Suprapubic skin (tissue), 4 donors: ENCODE measurements at regions not wholly inside any gene's neighbourhood (a gene's known extent, or its start where the extent isn't known, plus 50 kb on each side); places are given as distances from the start of the nearest gene placed in this dataset.

Source experiments
- DNase-seq, 2 donors: peaks; one replicate each; pipeline ENCODE4 v3.0.0-alpha.2; 2019; ENCODE audit warnings: low spot score in 2 of 2
- H3K27ac ChIP-seq: fragments of 200-600 bp; sonication (generic); one replicate; pipeline ENCODE4 v1.5.1; 2019
- H3K27me3 ChIP-seq: fragments of 200-600 bp; sonication (generic); one replicate; pipeline ENCODE4 v1.5.1; 2019
- H3K36me3 ChIP-seq: fragments of 200-600 bp; sonication (generic); one replicate; pipeline ENCODE4 v1.5.1; 2019
- H3K4me1 ChIP-seq: fragments of 200-600 bp; sonication (generic); one replicate; pipeline ENCODE4 v1.5.1; 2019
- H3K4me3 ChIP-seq: fragments of 200-600 bp; sonication (generic); one replicate; pipeline ENCODE4 v1.5.1; 2019; ENCODE audit warnings: mild to moderate bottlenecking
- H3K9me3 ChIP-seq: fragments of 200-600 bp; sonication (generic); one replicate; pipeline ENCODE4 v1.5.1; 2019
- CTCF ChIP-seq, 2 donors: fragments of 200-600 bp in 1 of 2; fragments of 450-650 bp in 1 of 2; sonication (generic) in 1 of 2; IDR thresholded peaks; one replicate each; pipeline ENCODE4 v1.5.1; 2016 to 2019; ENCODE audit warnings: antibody characterized with exemption in 2 of 2, mild to moderate bottlenecking in 1 of 2, moderate library complexity in 1 of 2
- EP300 ChIP-seq: sonication (generic); formaldehyde crosslinking; IDR thresholded peaks from one replicate; pipeline ENCODE4 v1.6.1; 2017; ENCODE audit warnings: antibody characterized with exemption
- POLR2A ChIP-seq, 2 donors: fragments of 450-650 bp; IDR thresholded peaks; one replicate each; pipeline ENCODE4 v1.6.1; 2017; ENCODE audit warnings: antibody characterized with exemption in 2 of 2, mild to moderate bottlenecking in 2 of 2, moderate library complexity in 2 of 2
- POLR2AphosphoS5 ChIP-seq, 3 donors: sonication (generic); formaldehyde crosslinking; IDR thresholded peaks; one replicate each; pipeline ENCODE4 v1.6.1; 2017; ENCODE audit warnings: antibody characterized with exemption in 3 of 3
- WGBS: methylation state at CpG from one replicate; pipeline ENCODE4 v1.1.5; 2018; 5-methylcytosine and 5-hydroxymethylcytosine counted together

- H3K4me1 ChIP-seq: peaks cover 17% of the 10 kb centered on the region
- WGBS: 47% methylated on average over 2 of the region's 2 CpGs
- no peak for DNase-seq
- no peaks in the 10 kb centered on the region for H3K9me3 ChIP-seq
- no peak overlapping the region for H3K27ac ChIP-seq
- peaks cover 51% of the 10 kb centered on the region for H3K27me3 ChIP-seq
- H3K4me3 ChIP-seq: no peak overlapping the region
- H3K36me3 ChIP-seq: no peaks in the 10 kb centered on the region
- no peak for TF ChIP-seq POLR2AphosphoS5 (IDR thresholded peaks at IDR 0.05)
- no peak for TF ChIP-seq CTCF (IDR thresholded peaks at IDR 0.05)
- no peak for TF ChIP-seq POLR2A (IDR thresholded peaks at IDR 0.05)
- TF ChIP-seq EP300: no peak
Measured at GRCh38 chr15:47182818-47183217, 534.5 kb upstream of the SEMA6D start.

DNA sequence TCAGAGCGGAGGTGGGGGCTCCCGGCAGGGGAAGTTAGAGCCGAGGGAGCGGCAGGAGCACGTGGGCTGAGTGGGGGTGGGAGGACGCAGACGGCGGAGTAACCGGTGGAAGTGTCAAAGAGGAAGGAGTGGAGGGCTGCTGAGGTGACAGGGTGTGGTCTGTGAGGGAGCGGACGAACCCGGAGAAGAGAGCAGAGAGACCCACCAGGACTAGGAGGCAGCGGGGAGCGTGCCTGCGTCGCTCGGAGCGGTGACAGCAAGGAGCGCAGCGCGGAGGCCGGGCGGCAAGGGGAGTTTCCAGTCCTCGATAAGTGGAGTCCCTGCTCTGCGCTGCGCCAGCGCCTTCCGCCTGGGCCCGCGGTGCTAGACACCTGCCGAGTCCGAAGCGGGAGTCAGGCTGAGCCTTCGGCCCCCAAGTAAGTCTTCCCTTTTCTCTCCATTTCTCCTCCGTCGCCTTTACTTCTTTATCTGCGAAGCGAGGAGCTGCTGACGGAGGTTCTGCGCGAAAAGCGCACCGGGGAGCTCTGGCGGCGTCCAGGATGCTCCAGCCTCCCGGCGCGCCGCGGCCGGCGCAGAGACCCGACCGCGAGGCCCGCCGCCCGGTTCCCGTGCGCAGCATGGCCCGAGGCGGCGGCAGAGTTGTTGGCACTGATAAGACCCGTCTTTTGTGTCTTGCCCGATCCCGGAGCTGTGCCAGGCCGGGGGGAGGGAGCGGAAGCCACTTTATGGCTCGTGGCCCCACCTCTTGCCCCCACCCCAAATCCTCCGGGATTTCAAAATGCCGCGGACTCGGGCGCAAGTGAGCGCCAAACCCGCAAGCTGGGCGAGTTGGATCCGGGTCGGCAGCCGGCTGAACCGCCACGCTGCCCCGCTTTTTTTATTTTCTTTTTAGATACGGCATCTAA, 533.0 kb upstream of the SEMA6D start:
- whole genome bisulfite sequencing: 1% methylated on average over 56 of the region's 84 CpGs
- Histone ChIP-seq H3K9me3 (no peaks in the 10 kb centered on the region), H3K4me1 (peaks cover 17% of the 10 kb centered on the region), H3K27ac (no peak overlapping the region), H3K36me3 (no peaks in the 10 kb centered on the region), H3K27me3 (peaks cover 48% of the 10 kb centered on the region), H3K4me3 (peak overlapping the region; percentile 58)
- no peak for TF ChIP-seq POLR2AphosphoS5 (IDR thresholded peaks at IDR 0.05)
- TF ChIP-seq POLR2A (IDR thresholded peaks at IDR 0.05): no peak
- TF ChIP-seq EP300: no peak
- no peak for TF ChIP-seq CTCF (IDR thresholded peaks at IDR 0.05)
- DNase-seq: no peak

- peaks cover 17% of the 10 kb centered on the region for H3K4me1 ChIP-seq
- H3K27ac ChIP-seq: no peak overlapping the region
- TF ChIP-seq EP300: no peak
- TF ChIP-seq CTCF (IDR thresholded peaks at IDR 0.05): no peak
- no peak for TF ChIP-seq POLR2A (IDR thresholded peaks at IDR 0.05)
- no peak for TF ChIP-seq POLR2AphosphoS5 (IDR thresholded peaks at IDR 0.05)
- 13% methylated on average over 22 of the region's 36 CpGs for WGBS
- H3K27me3 ChIP-seq: peaks cover 48% of the 10 kb centered on the region
- no peaks in the 10 kb centered on the region for H3K36me3 ChIP-seq
- no peaks in the 10 kb centered on the region for H3K9me3 ChIP-seq
- DNase-seq: no peak
- peak overlapping the region; percentile 58 for H3K4me3 ChIP-seq
Measured at GRCh38 chr15:47184908-47185801, 532.1 kb upstream of the SEMA6D start.

DNA sequence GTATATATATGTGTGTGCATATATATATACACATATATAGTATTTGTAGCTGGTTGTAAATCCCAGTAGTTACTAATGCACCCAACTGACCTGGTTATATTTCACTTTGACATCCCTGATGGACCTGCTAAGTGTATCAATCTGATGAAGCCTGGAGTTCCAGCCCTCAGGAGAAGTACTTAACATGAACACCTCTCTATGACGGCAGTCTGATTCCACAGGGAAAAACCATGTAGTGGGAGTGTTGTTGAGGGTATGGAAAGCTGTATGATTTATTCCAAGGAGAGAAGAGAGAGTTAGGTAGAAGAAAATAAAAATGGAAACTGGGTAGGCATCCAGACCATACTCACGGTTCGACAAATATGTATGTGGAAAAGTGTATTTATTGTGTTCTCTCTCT, 531.2 kb upstream of the SEMA6D start:
- DNase-seq: no peak
- Histone ChIP-seq H3K36me3 (no peaks in the 10 kb centered on the region), H3K4me3 (no peak overlapping the region), H3K27me3 (peaks cover 48% of the 10 kb centered on the region), H3K9me3 (no peaks in the 10 kb centered on the region), H3K4me1 (peaks cover 17% of the 10 kb centered on the region), H3K27ac (no peak overlapping the region)
- WGBS: 94% methylated on average over 3 of the region's 3 CpGs
- TF ChIP-seq POLR2AphosphoS5 (IDR thresholded peaks at IDR 0.05) (no peak), EP300 (no peak), CTCF (IDR thresholded peaks at IDR 0.05) (no peak), POLR2A (IDR thresholded peaks at IDR 0.05) (no peak)
